CD4-positive, alpha-beta T cell (primary cell): ENCODE measurements at regions not wholly inside any gene's neighbourhood (a gene's known extent, or its start where the extent isn't known, plus 50 kb on each side); places are given as distances from the start of the nearest gene placed in this dataset.
"Not testable (repeated sequence)": the region's sequence is repeated elsewhere in the genome, so short reads cannot be mapped to it uniquely, and the experiment has no call there.

ENCODE experiments used
- ATAC-seq: fragments of 200-7000 bp; cut with Tn5 transposase; one replicate; pipeline ENCODE4 v1.10.0; 2022; ENCODE audit warnings: mild to moderate bottlenecking; ENCODE audit not compliant: poor library complexity
- CTCF ChIA-PET: fragments of 350-600 bp; sonication (Branson Sonifier 250); formaldehyde crosslinking; loops from one replicate; lab custom pipeline; 2021; ENCODE audit warnings: antibody characterized with exemption, inconsistent platforms; lab: Charles Lee
- POLR2A ChIA-PET: fragments of 350-600 bp; sonication (Branson Sonifier 250); formaldehyde crosslinking; loops from one replicate; lab custom pipeline; 2021; ENCODE audit warnings: antibody characterized with exemption, inconsistent platforms; lab: Charles Lee
- DNase-seq, 14 experiments: peaks; one replicate each; pipeline ENCODE4 v3.0.0-alpha.2; 2013 to 2020; ENCODE audit warnings: mixed read lengths in 2 of 14
- H3K27ac ChIP-seq, 2 donors: one replicate each; pipeline versions ENCODE4 v1.5.1 to v1.7.0; 2013; ENCODE audit warnings: low read length in 2 of 2, low read depth in 1 of 2, mild to moderate bottlenecking in 1 of 2
- H3K27me3 ChIP-seq, 2 experiments: 1 replicate in 1 of 2; 2 replicates in 1 of 2; pipeline versions ENCODE4 v1.6.1 to v1.7.0; 2013; ENCODE audit warnings: low read length in 2 of 2, control low read depth in 1 of 2, mild to moderate bottlenecking in 1 of 2, moderate library complexity in 1 of 2; ENCODE audit not compliant: insufficient read depth in 2 of 2, control insufficient read depth in 1 of 2
- H3K36me3 ChIP-seq: one replicate; pipeline ENCODE4 v1.6.1; 2013; ENCODE audit warnings: low read length, control low read depth; ENCODE audit not compliant: insufficient read depth
- H3K4me1 ChIP-seq: one replicate; pipeline ENCODE4 v1.6.1; 2013; ENCODE audit warnings: low read length, control low read depth; ENCODE audit not compliant: insufficient read depth
- H3K4me3 ChIP-seq: one replicate; pipeline ENCODE4 v1.5.1; 2013; ENCODE audit warnings: mild to moderate bottlenecking, low read length, moderate library complexity
- H3K9me3 ChIP-seq, 2 experiments: 1 replicate in 1 of 2; 2 replicates in 1 of 2; pipeline versions ENCODE4 v1.6.1 to v1.7.0; 2013; ENCODE audit warnings: low read length in 2 of 2, mild to moderate bottlenecking in 2 of 2, control low read depth in 1 of 2, moderate library complexity in 1 of 2; ENCODE audit not compliant: control insufficient read depth in 1 of 2, insufficient read depth in 1 of 2
- H3K27ac Mint-ChIP-seq: one replicate; pipeline ENCODE4 v1.8.0; 2020; ENCODE audit warnings: mixed read lengths
- H3K27me3 Mint-ChIP-seq: one replicate; pipeline ENCODE4 v1.8.0; 2021; ENCODE audit warnings: mixed read lengths
- H3K36me3 Mint-ChIP-seq: one replicate; pipeline ENCODE4 v1.8.0; 2021; ENCODE audit warnings: low read depth, mixed read lengths
- H3K4me1 Mint-ChIP-seq: one replicate; pipeline ENCODE4 v1.8.0; 2021; ENCODE audit warnings: low read depth, mixed read lengths
- H3K4me3 Mint-ChIP-seq: one replicate; pipeline ENCODE4 v1.8.0; 2020; ENCODE audit warnings: mild to moderate bottlenecking, mixed read lengths
- H3K9me3 Mint-ChIP-seq: one replicate; pipeline ENCODE4 v1.8.0; 2020; ENCODE audit warnings: mixed read lengths
- CTCF ChIP-seq: fragments of 200-600 bp; IDR thresholded peaks from one replicate; pipeline ENCODE4 v1.8.0; 2022; ENCODE audit warnings: antibody characterized with exemption, mild to moderate bottlenecking
- intact Hi-C, 2 experiments: fragments of 100-400 bp; cut with DNase I in 1 of 2; cut with micrococcal nuclease in 1 of 2; formaldehyde crosslinking; loops; one replicate each; pipeline versions ENCODE4 v1.15.1 to v1.9.0; 2023 to 2025; cut with DNase I, micrococcal nuclease

- no peak for DNase-seq
- H3K27ac ChIP-seq: no peak overlapping the region
- Mint-ChIP-seq H3K4me1 (no peaks in the 10 kb centered on the region), H3K9me3 (peaks cover 4% of the 10 kb centered on the region), H3K27ac (no peak overlapping the region), H3K36me3 (no peaks in the 10 kb centered on the region), H3K4me3 (no peak overlapping the region), H3K27me3 (peaks cover 1% of the 10 kb centered on the region)
- TF ChIP-seq CTCF: no peak
- no peak for ATAC-seq
- H3K4me1 ChIP-seq: no peaks in the 10 kb centered on the region
- H3K4me3 ChIP-seq: no peak overlapping the region
- no peaks in the 10 kb centered on the region for H3K36me3 ChIP-seq
- intact Hi-C loops: no loop called here
- H3K27me3 ChIP-seq: no peaks in the 10 kb centered on the region
- ChIA-PET CTCF (no interaction called here), POLR2A (no interaction called here)
- H3K9me3 ChIP-seq: no peaks in the 10 kb centered on the region
These were observed 136.4 kb downstream of the CCNG2 start for GRCh38 chr4:77293426-77293825.

GRCh38 chr4:77300996-77301395 lies 144.0 kb downstream of the CCNG2 start:
- H3K27me3 ChIP-seq, POLR2A ChIA-PET, H3K4me3 ChIP-seq, H3K27ac Mint-ChIP-seq, intact Hi-C loops, H3K36me3 Mint-ChIP-seq, H3K4me3 Mint-ChIP-seq, H3K4me1 ChIP-seq, H3K9me3 Mint-ChIP-seq, DNase-seq, CTCF ChIA-PET, ATAC-seq, H3K36me3 ChIP-seq, H3K27ac ChIP-seq, H3K4me1 Mint-ChIP-seq, H3K9me3 ChIP-seq: not testable (repeated sequence)
- H3K27me3 Mint-ChIP-seq: peaks cover 12% of the 10 kb centered on the region

- Histone ChIP-seq H3K27ac (no peak overlapping the region), H3K9me3 (no peaks in the 10 kb centered on the region), H3K4me1 (no peaks in the 10 kb centered on the region), H3K36me3 (no peaks in the 10 kb centered on the region), H3K27me3 (no peaks in the 10 kb centered on the region), H3K4me3 (no peak overlapping the region)
- DNase-seq (no peak), ATAC-seq (no peak)
- Mint-ChIP-seq H3K4me3 (no peak overlapping the region), H3K27ac (no peak overlapping the region), H3K9me3 (no peaks in the 10 kb centered on the region), H3K36me3 (no peaks in the 10 kb centered on the region), H3K27me3 (peaks cover 12% of the 10 kb centered on the region), H3K4me1 (no peaks in the 10 kb centered on the region)
- POLR2A ChIA-PET: no interaction called here
- TF ChIP-seq CTCF: no peak
- CTCF ChIA-PET: no interaction called here
- intact Hi-C loops: no loop called here
These were observed 148.8 kb downstream of the CCNG2 start for GRCh38 chr4:77305766-77306165.

GRCh38 chr4:77306496-77306895 lies 149.5 kb downstream of the CCNG2 start:
- Histone ChIP-seq H3K9me3 (no peaks in the 10 kb centered on the region), H3K27ac (no peak overlapping the region), H3K4me3 (no peak overlapping the region), H3K36me3 (no peaks in the 10 kb centered on the region), H3K27me3 (no peaks in the 10 kb centered on the region), H3K4me1 (no peaks in the 10 kb centered on the region)
- Mint-ChIP-seq H3K36me3 (no peaks in the 10 kb centered on the region), H3K4me1 (no peaks in the 10 kb centered on the region), H3K27me3 (peaks cover 13% of the 10 kb centered on the region), H3K27ac (no peak overlapping the region), H3K9me3 (no peaks in the 10 kb centered on the region), H3K4me3 (no peak overlapping the region)
- POLR2A ChIA-PET: no interaction called here
- intact Hi-C loops: no loop called here
- DNase-seq: no peak
- no peak for ATAC-seq
- CTCF ChIA-PET: no interaction called here
- TF ChIP-seq CTCF: no peak
